K562 (cell line): ENCODE measurements at regions not wholly inside any gene's neighbourhood (a gene's known extent, or its start where the extent isn't known, plus 50 kb on each side); places are given as distances from the start of the nearest gene placed in this dataset.

ENCODE experiments used
- ATAC-seq: fragments of 200-7000 bp; cut with Tn5 transposase; 3 replicates; pipeline ENCODE4 v1.9.1; 2020; ENCODE audit warnings: moderate library complexity
- BruUV-seq: library from RNA; stranded (reverse); fragments of 400-500 nt; replicated peaks from 2 replicates; lab custom pipeline; 2021; lab: Mats Ljungman, UMichigan
- CTCF ChIA-PET: fragments of 300-600 bp; formaldehyde crosslinking; extraction: SDS; loops from one replicate; lab custom pipeline; 2021; ENCODE audit warnings: low intra/inter-chr PET ratio; lab: Yijun Ruan, JAX
- POLR2A ChIA-PET: fragments of 300-600, 350-650 bp; sonication (Branson Sonifier 250); formaldehyde crosslinking; extraction: SDS; loops from one replicate; lab custom pipeline; 2021; ENCODE audit warnings: antibody characterized with exemption, inconsistent platforms; lab: Yijun Ruan, JAX
- DNase-seq, 4 experiments: peaks; one replicate each; pipeline versions ENCODE4 v3.0.0 to v3.0.0-alpha.2; 2011 to 2018; ENCODE audit warnings: low spot score in 3 of 4, mixed read lengths in 3 of 4; ENCODE audit errors: extremely low read depth in 1 of 4
- FAIRE-seq: peaks from 2 replicates; lab custom pipeline; 2011; peaks lifted over from hg19 to GRCh38; lab: Jason Lieb, UNC
- H2AFZ ChIP-seq: 2 replicates; pipeline ENCODE4 v1.6.0; 2011; ENCODE audit warnings: low read depth, low read length, control low read depth, inconsistent platforms
- H3K27ac ChIP-seq: fragments of 200-600 bp; 3 replicates; pipeline ENCODE4 v1.8.0; 2011; ENCODE audit warnings: low read depth, mild to moderate bottlenecking, control low read depth, inconsistent platforms, low read length, moderate library complexity, mixed read lengths; ENCODE audit errors: extremely low read depth
- H3K27me3 ChIP-seq, 2 experiments: fragments of 300-600 bp in 1 of 2; 2 replicates in 1 of 2; 3 replicates in 1 of 2; pipeline versions ENCODE4 v1.6.0 to v1.8.0; 2011; ENCODE audit warnings: inconsistent platforms in 2 of 2, low read length in 2 of 2, mild to moderate bottlenecking in 1 of 2, mixed read lengths in 1 of 2, moderate library complexity in 1 of 2; ENCODE audit not compliant: control insufficient read depth in 2 of 2, insufficient read depth in 2 of 2
- H3K36me3 ChIP-seq: fragments of 300-600 bp; 3 replicates; pipeline ENCODE4 v1.8.0; 2011; ENCODE audit warnings: mild to moderate bottlenecking, low read length, inconsistent platforms; ENCODE audit not compliant: control insufficient read depth, insufficient read depth
- H3K4me1 ChIP-seq, 2 experiments: fragments of 200-600 bp in 1 of 2; replicated peaks in 1 of 2; 2 replicates in 1 of 2; 3 replicates in 1 of 2; pipeline versions ENCODE4 v1.5.1 to v1.8.0; 2011; ENCODE audit warnings: inconsistent platforms in 2 of 2, low read length in 2 of 2, mild to moderate bottlenecking in 1 of 2, mixed read lengths in 1 of 2, moderate library complexity in 1 of 2; ENCODE audit not compliant: control insufficient read depth in 2 of 2, insufficient read depth in 2 of 2
- H3K4me2 ChIP-seq: 2 replicates; pipeline ENCODE4 v1.6.1; 2011; ENCODE audit warnings: low read length, control low read depth, inconsistent platforms, mixed read lengths; ENCODE audit not compliant: insufficient read depth
- H3K4me3 ChIP-seq: fragments of 200-600 bp; sonication (generic), shearing (Covaris generic); 2 replicates; pipeline ENCODE4 v1.5.1; 2016; ENCODE audit warnings: control low read depth, inconsistent platforms
- H3K79me2 ChIP-seq: fragments of 200-600 bp; 3 replicates; pipeline ENCODE4 v1.8.0; 2011; ENCODE audit warnings: low read length, inconsistent platforms; ENCODE audit not compliant: control insufficient read depth, insufficient read depth
- H3K9ac ChIP-seq, 2 experiments: 2 replicates each; pipeline versions ENCODE4 v1.6.0 to v1.6.1; 2011; ENCODE audit warnings: low read depth in 2 of 2, low read length in 2 of 2, control low read depth in 1 of 2, inconsistent platforms in 1 of 2, mild to moderate bottlenecking in 1 of 2, mixed read lengths in 1 of 2; ENCODE audit not compliant: insufficient read depth in 1 of 2
- H3K9me1 ChIP-seq: one replicate; pipeline ENCODE4 v1.6.0; 2011; ENCODE audit warnings: inconsistent platforms, mild to moderate bottlenecking, low read length, moderate library complexity; ENCODE audit not compliant: control insufficient read depth, insufficient read depth
- H3K9me3 ChIP-seq: replicated peaks from 2 replicates; pipeline ENCODE4 v1.5.1; 2011; ENCODE audit warnings: low read depth, low read length, inconsistent platforms; ENCODE audit not compliant: control insufficient read depth, insufficient read depth
- H4K20me1 ChIP-seq: replicated peaks from 2 replicates; pipeline ENCODE4 v1.6.1; 2011; ENCODE audit warnings: low read length, inconsistent platforms, mixed read lengths; ENCODE audit not compliant: control insufficient read depth, insufficient read depth
- ATF3 ChIP-seq, 2 experiments: fragments of 450-650 bp in 1 of 2; sonication (generic) in 1 of 2; formaldehyde crosslinking in 1 of 2; IDR thresholded peaks in 1 of 2; conservative IDR thresholded peaks in 1 of 2; 2 replicates each; pipeline versions ENCODE4 v1.6.1 to v1.8.1; 2016 to 2023; ENCODE audit warnings: mild to moderate bottlenecking in 2 of 2, moderate library complexity in 2 of 2, inconsistent platforms in 1 of 2, missing genetic modification reagents in 1 of 2
- BRD9 ChIP-seq: fragments of 450-650 bp; IDR thresholded peaks from 2 replicates; pipeline ENCODE4 v1.6.1; 2018; ENCODE audit warnings: low read depth; ENCODE audit not compliant: partially characterized antibody
- HDAC3 ChIP-seq: fragments of 450-650 bp; IDR thresholded peaks from 2 replicates; pipeline ENCODE4 v1.6.1; 2018; ENCODE audit warnings: borderline replicate concordance, mild to moderate bottlenecking, moderate library complexity; ENCODE audit not compliant: partially characterized antibody
- NFRKB ChIP-seq: fragments of 450-650 bp; IDR thresholded peaks from 2 replicates; pipeline ENCODE4 v1.6.1; 2016; ENCODE audit warnings: low read depth
- PML ChIP-seq: IDR thresholded peaks from 2 replicates; pipeline ENCODE4 v1.6.1; 2012; ENCODE audit warnings: low read length, inconsistent platforms
- SETDB1 ChIP-seq: IDR thresholded peaks from one replicate; pipeline ENCODE4 v1.6.1; 2012; ENCODE audit warnings: low read length, control low read depth, inconsistent platforms
- ZNF830 ChIP-seq: fragments of 250-450 bp; sonication (Bioruptor Pico); IDR thresholded peaks from 2 replicates; pipeline ENCODE4 v1.5.0; 2021; ENCODE audit warnings: mild to moderate bottlenecking
- ZSCAN32 ChIP-seq: fragments of 450-650 bp; formaldehyde crosslinking; IDR thresholded peaks from 2 replicates; pipeline ENCODE4 v1.4.0; 2020; ENCODE audit warnings: mild to moderate bottlenecking, moderate library complexity
- WGBS: fragments of 100-300 bp; shearing (Covaris generic); methylation state at CpG from one replicate; pipeline ENCODE4 v1.1.6; 2016; ENCODE audit warnings: low coverage, mixed read lengths; ENCODE audit not compliant: insufficient coverage; ENCODE audit errors: missing lambda C conversion rate; 5-methylcytosine and 5-hydroxymethylcytosine counted together
- in situ Hi-C: fragments of 300-500 bp; cut with MboI; formaldehyde crosslinking; loops from 4 replicates; pipeline ENCODE4 v1.15.0; 2018; ENCODE audit warnings: inconsistent platforms, mixed read lengths
- intact Hi-C: fragments of 100-400 bp; cut with micrococcal nuclease; formaldehyde crosslinking; loops from 2 replicates; pipeline ENCODE4 v1.14.2; 2022
- TF ChIP-seq, protein P1 (sequence below), 2 experiments: fragments of 450-650 bp in 1 of 2; sonication (generic) in 1 of 2; formaldehyde crosslinking; conservative IDR thresholded peaks; 2 replicates each; pipeline versions ENCODE4 v1.4.0 to v1.8.1; 2020 to 2022; ENCODE audit warnings: mild to moderate bottlenecking in 1 of 2, missing genetic modification reagents in 1 of 2

- no peak for TF ChIP-seq ATF3 (IDR thresholded peaks at IDR 0.05)
- TF ChIP-seq ATF3 (CRISPR knock-in tag; conservative IDR thresholded peaks at IDR 0.05) = no peak
- TF ChIP-seq, protein P1, sequence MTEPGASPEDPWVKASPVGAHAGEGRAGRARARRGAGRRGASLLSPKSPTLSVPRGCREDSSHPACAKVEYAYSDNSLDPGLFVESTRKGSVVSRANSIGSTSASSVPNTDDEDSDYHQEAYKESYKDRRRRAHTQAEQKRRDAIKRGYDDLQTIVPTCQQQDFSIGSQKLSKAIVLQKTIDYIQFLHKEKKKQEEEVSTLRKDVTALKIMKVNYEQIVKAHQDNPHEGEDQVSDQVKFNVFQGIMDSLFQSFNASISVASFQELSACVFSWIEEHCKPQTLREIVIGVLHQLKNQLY (CRISPR knock-in tag; conservative IDR thresholded peaks at IDR 0.05) = no peak
- no peak for TF ChIP-seq BRD9
- no peak for TF ChIP-seq NFRKB
- no peak for TF ChIP-seq HDAC3
- no peak for TF ChIP-seq SETDB1
- TF ChIP-seq PML = no peak
- no peak for TF ChIP-seq ZNF830 (CRISPR knock-in tag)
- TF ChIP-seq, all 486 proteins: peak for 0
Observed at GRCh38 chr4:26136615-26137014, 184.2 kb upstream of the RBPJ start (continued).

DNA sequence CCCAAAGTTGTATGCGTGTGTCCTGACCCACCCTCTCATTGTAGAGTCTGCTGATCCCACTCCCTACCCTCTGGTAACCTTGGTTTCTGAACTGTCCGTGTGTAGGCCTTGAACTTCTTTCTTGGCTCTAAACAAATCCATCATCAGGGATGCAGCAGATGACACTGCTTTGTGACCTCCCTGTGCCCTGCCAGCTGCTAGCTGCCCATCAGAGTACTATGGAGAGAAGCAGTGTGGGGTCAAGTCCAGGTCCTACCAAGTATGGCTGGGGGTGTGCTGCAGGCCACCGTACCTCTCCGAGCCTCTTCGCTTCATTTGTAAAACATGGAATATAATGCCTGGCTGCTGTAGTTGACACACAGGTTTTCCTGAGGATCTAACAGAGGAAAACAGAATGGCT lies 183.5 kb upstream of the RBPJ start:
- in situ Hi-C loops = no loop called here
- H4K20me1 ChIP-seq = no peaks in the 10 kb centered on the region

More for the DNA sequence above, 183.5 kb upstream of the RBPJ start:
- Histone ChIP-seq H2AFZ (no peak overlapping the region), H3K9me3 (no peaks in the 10 kb centered on the region), H3K9ac (no peak overlapping the region), H3K4me2 (no peak overlapping the region), H3K9me1 (no peaks in the 10 kb centered on the region), H3K4me1 (no peaks in the 10 kb centered on the region), H3K36me3 (no peaks in the 10 kb centered on the region), H3K27ac (no peak overlapping the region), H3K27me3 (peaks cover 0 to 4% of the 10 kb centered on the region in 2 experiments; a peak in 1 of 5 replicates), H3K4me3 (no peak overlapping the region), H3K79me2 (no peaks in the 10 kb centered on the region)
- no peak for ATAC-seq
- TF ChIP-seq ZSCAN32 (CRISPR knock-in tag) = no peak
- POLR2A ChIA-PET = no interaction called here
- intact Hi-C loops = no loop called here
- CTCF ChIA-PET = no interaction called here
- DNase-seq = no peak
- FAIRE-seq = no peak
- BruUV-seq = no TSS peak
- 2% methylated on average over 5 of the region's 5 CpGs for WGBS
